Stimulated activated CD4-positive, alpha-beta T cell treated with anti-CD3 and anti-CD28 coated beads, Interleukin-4, amount 100 ng/mL, for 24 hours (primary cell): ENCODE measurements at regions not wholly inside any gene's neighbourhood (a gene's known extent, or its start where the extent isn't known, plus 50 kb on each side); places are given as distances from the start of the nearest gene placed in this dataset.
"Not testable (repeated sequence)": the region's sequence is repeated elsewhere in the genome, so short reads cannot be mapped to it uniquely, and the experiment has no call there.

Experiments used
- DNase-seq: peaks from one replicate; pipeline ENCODE4 v3.0.0-alpha.2; 2020

- no peak for DNase-seq
Observed at GRCh38 chr10:58066979-58067378, 200.7 kb downstream of the IPMK start.

- DNase-seq: no peak
Observed at GRCh38 chr10:58066126-58066525, 201.6 kb downstream of the IPMK start.

GRCh38 chr10:58065529-58065815 is 202.2 kb downstream of the IPMK start:
- DNase-seq: no peak

GRCh38 chr10:58064714-58065528 is 202.8 kb downstream of the IPMK start:
- DNase-seq: no peak

DNA sequence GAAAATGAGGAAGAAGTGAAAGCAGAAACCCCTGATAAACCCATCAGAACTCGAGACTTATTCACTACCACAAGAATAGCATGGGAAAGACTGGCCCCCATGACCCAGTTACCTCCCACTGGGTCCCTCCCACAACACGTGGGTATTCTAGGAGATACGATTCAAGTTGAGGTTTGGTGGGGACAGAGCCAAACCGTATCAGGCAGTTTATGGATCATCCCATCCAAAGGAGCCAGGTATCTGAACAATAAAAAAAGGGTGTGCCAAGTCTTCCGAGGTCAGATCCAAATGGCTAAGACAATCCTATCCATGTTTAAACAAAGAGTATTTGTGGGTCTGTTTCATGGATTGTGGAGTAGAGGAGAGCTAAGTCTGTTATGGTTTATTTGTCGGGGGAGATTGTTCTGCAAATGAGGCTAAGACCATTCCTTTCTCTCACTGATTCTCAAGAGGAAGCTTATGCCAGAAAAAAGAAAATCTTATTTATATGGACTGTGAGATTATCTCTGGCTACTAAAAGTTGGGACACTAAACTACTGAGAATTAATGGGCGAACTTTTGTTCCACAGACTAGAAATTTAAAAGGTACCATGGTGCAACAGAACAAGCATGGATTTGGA is 203.7 kb downstream of the IPMK start:
- no peak for DNase-seq

- not testable (repeated sequence) for DNase-seq
Observed at GRCh38 chr10:58058683-58059082, 209.0 kb downstream of the IPMK start.

DNA sequence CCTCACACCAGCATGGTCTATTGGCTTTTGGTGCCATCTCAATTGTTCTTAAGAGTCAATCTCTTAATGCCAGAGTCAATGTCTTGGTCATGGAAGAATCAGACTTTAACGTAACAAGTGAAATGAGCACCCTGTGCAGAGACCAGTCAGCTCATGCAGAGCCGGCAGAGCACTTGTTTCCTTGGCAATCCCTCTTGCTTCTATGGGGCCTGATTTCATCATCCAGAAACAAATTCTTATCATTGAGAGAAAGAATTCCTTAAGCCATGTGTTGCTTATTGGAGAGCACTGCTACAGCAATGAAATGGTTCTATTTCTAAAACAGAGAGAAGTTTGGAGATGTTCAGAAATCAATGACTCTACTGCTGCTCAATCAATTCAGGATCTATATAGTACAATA is 212.8 kb downstream of the IPMK start:
- no peak for DNase-seq

DNA sequence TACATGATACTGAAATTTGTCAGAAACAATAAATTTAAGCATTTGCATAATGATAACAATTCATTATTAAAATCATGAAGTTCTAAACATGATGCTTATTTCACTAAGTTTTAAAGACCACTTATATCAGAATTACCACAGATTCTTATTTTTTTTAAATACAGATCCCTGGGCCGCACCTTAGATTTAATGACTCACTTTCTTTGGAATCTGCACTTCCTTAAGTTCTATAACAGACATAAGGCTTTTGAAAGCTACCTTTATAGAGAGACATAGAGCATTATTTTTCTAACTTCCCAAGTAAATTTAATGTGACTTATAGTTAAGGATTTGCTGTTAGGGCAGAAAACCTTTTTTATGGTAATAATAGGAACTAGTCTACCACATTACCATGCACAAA is 214.9 kb downstream of the IPMK start:
- DNase-seq: no peak

DNA sequence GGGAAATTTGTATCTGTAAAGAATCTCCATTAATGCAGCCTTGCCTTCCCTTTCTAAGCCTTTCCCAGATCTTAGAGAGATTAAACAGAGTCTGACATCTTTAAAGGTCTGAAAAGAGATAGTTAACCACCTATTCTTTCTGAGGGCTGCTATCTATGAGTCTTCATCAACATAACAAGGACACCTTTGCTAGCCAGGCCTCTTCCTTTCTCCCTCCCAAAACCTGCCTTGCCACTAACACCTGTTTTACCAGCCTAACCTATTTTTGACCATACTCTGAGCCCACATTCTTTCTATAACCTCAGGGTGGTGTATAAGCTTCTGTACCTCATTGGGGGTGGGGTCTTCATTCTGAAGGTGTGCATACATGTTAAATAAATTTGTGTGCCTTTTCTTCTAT is 217.1 kb downstream of the IPMK start:
- no peak for DNase-seq

GRCh38 chr10:58048936-58049335 is 218.8 kb downstream of the IPMK start:
- DNase-seq: no peak

DNA sequence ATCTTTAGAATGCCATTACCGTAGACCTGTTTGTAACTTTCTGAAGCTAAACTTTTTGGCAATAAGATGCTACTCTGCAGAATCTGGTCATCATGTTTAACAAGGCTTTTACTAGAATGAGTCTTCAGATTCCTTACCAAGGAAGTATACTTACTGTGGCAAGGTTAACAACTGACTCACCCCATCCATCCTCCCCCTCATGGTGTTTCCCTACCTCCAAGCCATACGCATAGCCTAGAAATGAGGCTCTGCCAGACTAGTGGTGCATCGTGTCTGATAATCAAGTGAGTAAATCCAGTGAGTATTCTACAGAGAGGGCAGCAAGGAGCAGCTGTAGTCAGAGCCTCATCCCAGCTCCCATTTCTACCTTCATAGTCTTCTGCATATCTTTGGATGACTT is 223.6 kb downstream of the IPMK start:
- no peak for DNase-seq

GRCh38 chr10:58041901-58042300 is 225.8 kb downstream of the IPMK start:
- DNase-seq: no peak

DNA sequence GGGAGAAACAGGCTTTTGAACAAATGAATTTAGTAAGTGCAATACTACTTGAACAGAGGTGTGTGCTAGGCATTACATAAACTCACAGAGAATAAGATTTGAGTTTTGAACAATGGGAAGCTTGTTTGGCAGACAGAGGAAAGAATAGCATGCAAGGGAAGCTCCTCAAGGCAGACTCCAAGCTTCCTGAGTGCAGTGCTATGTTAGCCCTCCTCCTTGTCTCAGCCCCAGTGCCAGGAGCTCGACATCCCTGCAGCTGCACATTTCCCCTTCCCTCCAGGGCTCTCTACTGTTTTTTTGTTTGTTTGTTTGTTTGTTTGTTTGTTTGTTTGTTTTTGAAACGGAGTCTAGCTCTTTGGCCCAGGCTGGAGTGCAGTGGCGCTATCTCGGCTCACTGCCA is 237.5 kb downstream of the IPMK start:
- no peak for DNase-seq

- DNase-seq: no peak
Observed at GRCh38 chr10:58028597-58029366, 238.9 kb downstream of the IPMK start.

GRCh38 chr10:58027426-58027825 is 240.3 kb downstream of the IPMK start:
- DNase-seq: no peak

GRCh38 chr10:58026036-58026435 is 241.7 kb downstream of the IPMK start:
- no peak for DNase-seq

DNA sequence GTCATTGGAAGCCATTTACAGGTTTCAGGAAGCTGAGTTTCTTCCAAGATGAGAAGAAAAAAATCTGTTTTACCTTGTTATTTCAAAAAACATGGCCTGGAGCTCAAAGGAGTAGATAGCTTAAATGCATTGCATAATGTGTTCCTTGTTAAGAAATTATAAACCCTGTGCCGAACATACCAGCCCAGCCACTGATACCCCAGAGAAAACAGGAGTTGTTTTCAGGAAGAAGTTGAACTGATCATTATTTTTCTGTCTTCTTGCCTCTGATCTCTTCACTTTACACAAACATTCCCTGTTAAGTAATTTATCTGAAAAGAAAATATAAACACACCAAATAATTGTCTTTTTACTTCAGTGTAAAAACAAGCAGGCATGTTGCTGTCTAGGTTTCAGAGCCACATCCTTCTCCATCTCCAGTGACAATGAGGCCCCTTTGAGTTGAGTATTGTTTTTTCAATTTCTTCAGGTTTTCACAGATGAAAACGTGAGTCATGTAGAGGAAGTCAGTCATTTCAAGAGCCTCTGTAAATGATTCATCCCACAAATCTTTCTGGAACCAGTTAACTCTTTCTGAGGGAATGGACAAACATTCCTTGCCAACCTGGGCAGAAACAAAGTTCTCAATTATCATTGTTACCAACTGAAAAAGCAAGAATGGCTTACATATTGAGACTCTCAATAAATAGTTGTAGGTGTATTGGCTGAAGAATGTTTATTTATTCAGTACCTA is 244.2 kb downstream of the IPMK start:
- DNase-seq: no peak

DNA sequence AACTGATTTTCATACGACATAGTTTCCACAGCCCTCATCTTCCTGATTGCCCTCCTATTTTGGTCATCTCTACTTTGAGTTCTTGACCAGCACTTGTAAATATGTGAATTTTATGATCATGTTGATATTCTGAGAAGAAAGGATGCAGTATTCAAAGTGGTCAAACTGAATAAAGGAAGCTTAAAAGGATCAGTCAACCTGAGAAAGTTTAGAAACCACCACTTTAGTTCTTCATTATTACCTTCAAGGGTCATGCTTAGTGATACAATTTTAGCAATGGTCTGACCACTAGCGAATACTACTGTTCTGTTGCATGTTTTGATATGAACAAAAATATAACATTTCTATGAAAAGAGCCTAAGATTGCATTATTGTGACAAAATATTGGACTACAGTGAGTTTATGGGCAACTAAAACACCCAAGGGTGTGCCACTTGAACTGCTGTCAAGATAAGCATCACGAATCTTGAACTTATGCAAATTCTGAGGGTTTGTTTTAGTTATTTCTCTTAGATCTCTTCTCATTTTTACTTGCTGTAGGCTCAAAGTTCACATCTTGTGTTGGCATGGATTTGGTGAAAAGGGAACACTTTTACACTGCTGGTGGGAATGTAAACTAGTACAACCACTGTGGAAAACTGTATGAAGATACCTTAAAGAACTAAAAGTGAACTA is 247.7 kb downstream of the IPMK start:
- no peak for DNase-seq

- no peak for DNase-seq
Observed at GRCh38 chr10:58017719-58018367, 249.9 kb downstream of the IPMK start.

GRCh38 chr10:58016614-58017013 is 251.1 kb downstream of the IPMK start:
- DNase-seq: no peak

DNA sequence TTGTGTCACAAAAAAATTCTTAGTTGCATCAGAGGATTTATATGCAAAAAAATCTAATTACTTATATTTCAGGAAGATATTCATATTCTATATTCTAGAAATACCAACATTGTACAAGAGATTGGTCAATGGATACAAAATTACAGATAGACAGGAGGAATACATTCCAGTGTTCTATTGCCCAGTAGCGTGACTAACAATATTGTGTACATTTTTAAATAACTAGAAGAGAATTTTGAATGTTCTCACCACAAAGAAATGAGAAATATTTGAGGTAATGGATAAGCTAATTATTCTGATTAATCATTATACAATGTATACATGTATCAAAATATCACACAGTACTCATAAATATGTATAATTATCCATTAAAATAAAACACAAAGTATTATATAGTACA is 253.3 kb downstream of the IPMK start:
- DNase-seq: no peak

GRCh38 chr10:58013406-58013805 is 254.3 kb downstream of the IPMK start:
- no peak for DNase-seq
